Heart left ventricle (tissue), 13 donors: ENCODE measurements at regions not wholly inside any gene's neighbourhood (a gene's known extent, or its start where the extent isn't known, plus 50 kb on each side); places are given as distances from the start of the nearest gene placed in this dataset.

Experiments
- CTCF ChIP-seq, 12 donors: fragments of 200-600 bp; sonication (generic) in 4 of 12; IDR thresholded peaks; one replicate each; pipeline versions ENCODE4 v1.5.0 to v1.8.0; 2018 to 2022; ENCODE audit warnings: antibody characterized with exemption in 12 of 12, mild to moderate bottlenecking in 5 of 12
- POLR2A ChIP-seq, 2 donors: fragments of 450-650 bp; IDR thresholded peaks; one replicate each; pipeline ENCODE4 v1.6.1; 2017; ENCODE audit warnings: antibody characterized with exemption in 2 of 2, mild to moderate bottlenecking in 2 of 2, moderate library complexity in 2 of 2
- donor health status: ischemic (EF 13 %, LVEDD 7.1; RV severe dilation, severe dysfunction).
- donor health status: DM: no; HTN: yes; CAD: no.
- donor health status: DM: no; HTN: no; CAD: no.
- donor health status: ischemic (EF 25% LVEDD 6.9; RV normal size, moderate dysfunction).
- donor health status: ischemic (EF 25% LVEDD 5.7; RV mildly dilated, moderate dysfunction).
- donor health status: ischemic (EF 35%, LVEDD 5.7; RV mildly dilated, moderate dysfunction).
- donor health status: nonischemic (EF 11% LVEDD 7.7; RV severe dilation, severe dysfunction).
- donor health status: DM: yes; HTN: yes; CAD: no.
- donor health status: PGD.
- donor health status: ischemic (EF 29% LVEDD 5.4; RV normal size, mild dysfunction).
- donor health status: nonischemic (EF 23%, LVEDD 6.1; RV moderate dilation, normal function).

GRCh38 chr3:22523925-22524324 lies 679.2 kb upstream of the UBE2E2 start:
- no peak for TF ChIP-seq CTCF (IDR thresholded peaks at IDR 0.05)
- no peak for TF ChIP-seq POLR2A (IDR thresholded peaks at IDR 0.05)
